ENCODE measurements at regions not wholly inside any gene's neighbourhood (a gene's known extent, or its start where the extent isn't known, plus 50 kb on each side); places are given as distances from the start of the nearest gene placed in this dataset.

DNA sequence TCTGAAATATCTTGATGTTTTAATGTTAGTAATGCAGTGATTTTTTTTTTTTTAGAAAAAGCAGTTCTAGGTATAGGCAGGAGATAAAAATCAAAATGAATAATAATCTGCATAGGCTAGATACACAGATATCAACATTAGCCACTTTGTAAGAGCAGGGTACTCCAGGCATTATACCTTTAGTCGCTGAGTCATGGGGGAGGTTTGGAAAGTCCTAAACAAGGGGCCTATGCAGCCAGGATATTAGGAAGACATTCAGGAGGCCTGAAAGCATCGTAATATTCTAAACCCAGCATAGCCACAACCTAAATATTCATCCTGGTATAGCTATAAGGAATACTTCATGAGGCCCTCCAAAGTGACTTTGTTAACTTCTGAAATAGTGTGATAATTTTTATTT lies 258.1 kb upstream of the NECTIN3 start:
- H3K4me1 ChIP-seq (ENCODE audit: control insufficient read depth, insufficient read depth, low read length), result no peaks in the 10 kb centered on the region
- no peak overlapping the region for H3K27ac ChIP-seq (ENCODE audit: low read length)
- no peaks in the 10 kb centered on the region for H3K27me3 ChIP-seq (ENCODE audit: control insufficient read depth in 1 of 2, insufficient read depth in 2 of 2, low read length in 2 of 2)
- no peak overlapping the region for H3K9ac ChIP-seq (ENCODE audit: low read length in 2 of 2)
- no peaks in the 10 kb centered on the region for H3K36me3 ChIP-seq (ENCODE audit: control insufficient read depth in 2 of 2, insufficient read depth in 2 of 2, low read length in 2 of 2)
- no peaks in the 10 kb centered on the region for H3K9me3 ChIP-seq (ENCODE audit: control insufficient read depth in 2 of 2, low read length in 2 of 2)
- H3K4me3 ChIP-seq (ENCODE audit: low read length in 2 of 2), result no peak overlapping the region

DNA sequence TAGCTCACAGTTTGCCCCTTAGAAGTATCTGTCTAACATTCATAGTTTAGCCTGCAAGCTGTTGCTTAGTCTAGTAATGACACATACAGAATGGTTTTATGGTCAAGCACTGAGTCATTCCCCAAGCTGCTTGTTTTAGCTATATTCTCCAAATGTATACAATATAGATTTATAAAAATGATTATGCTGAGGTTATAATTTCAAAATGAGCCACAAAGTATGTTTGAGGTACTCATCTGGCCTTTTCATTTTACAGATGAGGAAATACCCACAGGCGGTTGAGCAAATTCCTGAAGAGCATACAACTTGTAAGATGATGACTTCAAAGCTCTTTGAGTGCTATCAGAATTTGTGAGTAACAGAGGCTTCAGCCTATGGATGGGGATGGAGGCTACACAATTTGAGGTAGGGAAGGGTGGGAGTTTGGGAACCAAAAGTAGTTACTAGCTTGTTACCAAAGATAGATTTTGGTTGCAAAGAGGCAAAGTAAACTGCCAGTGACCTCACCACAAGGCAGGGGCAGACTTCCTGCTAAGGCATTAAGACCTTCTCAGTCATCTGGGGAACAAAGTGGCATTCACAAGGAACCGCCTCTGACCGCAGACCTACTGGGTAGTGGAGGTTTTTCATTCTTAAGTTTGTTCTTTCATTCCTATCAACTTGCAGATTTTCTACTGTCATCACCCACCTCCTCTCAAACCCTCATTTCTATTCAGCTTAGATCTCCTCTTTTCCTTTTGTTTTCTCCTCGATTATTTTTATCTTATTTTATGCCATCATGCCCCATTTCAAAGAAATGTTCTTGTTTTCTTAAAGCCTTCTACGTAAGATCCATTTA lies 257.2 kb upstream of the NECTIN3 start:
- no peaks in the 10 kb centered on the region for H3K36me3 ChIP-seq (ENCODE audit: control insufficient read depth in 2 of 2, insufficient read depth in 2 of 2, low read length in 2 of 2)
- no peaks in the 10 kb centered on the region for H3K9me3 ChIP-seq (ENCODE audit: control insufficient read depth in 2 of 2, low read length in 2 of 2)
- no peaks in the 10 kb centered on the region for H3K4me1 ChIP-seq (ENCODE audit: control insufficient read depth, insufficient read depth, low read length)
- no peaks in the 10 kb centered on the region for H3K27me3 ChIP-seq (ENCODE audit: control insufficient read depth in 1 of 2, insufficient read depth in 2 of 2, low read length in 2 of 2)
- no peak overlapping the region for H3K9ac ChIP-seq (ENCODE audit: low read length in 2 of 2)
- no peak overlapping the region for H3K4me3 ChIP-seq (ENCODE audit: low read length in 2 of 2)
- H3K27ac ChIP-seq (ENCODE audit: low read length), result no peak overlapping the region

DNA sequence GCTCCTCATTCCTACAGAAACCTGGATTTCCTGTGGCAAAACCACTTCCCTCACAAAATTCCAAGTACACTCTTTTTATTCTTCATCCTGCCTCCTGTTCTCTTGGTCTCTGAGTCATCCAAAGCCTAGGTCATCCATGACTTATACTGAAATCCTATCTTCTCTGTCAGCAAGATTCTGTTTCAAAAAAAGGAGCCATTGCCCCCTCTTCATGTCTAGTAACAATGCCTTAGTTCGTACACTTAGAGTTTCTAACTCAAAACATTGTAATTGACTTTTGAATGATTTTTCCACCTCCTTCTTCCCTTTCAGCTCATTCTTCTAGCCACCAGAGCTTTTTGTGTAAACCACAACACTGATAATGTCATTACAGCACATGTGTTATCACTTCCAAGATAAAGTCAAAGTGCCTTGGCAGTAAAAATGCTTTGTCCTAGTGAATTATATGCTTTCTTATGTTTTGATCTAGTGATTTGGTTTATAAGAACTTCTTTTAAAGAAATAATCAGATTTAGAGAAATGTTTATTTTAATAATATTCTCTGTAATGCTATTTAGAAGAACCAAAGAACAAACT lies 256.5 kb upstream of the NECTIN3 start:
- H3K9ac ChIP-seq (ENCODE audit: low read length in 2 of 2), result no peak overlapping the region
- H3K4me1 ChIP-seq (ENCODE audit: control insufficient read depth, insufficient read depth, low read length), result no peaks in the 10 kb centered on the region
- no peaks in the 10 kb centered on the region for H3K36me3 ChIP-seq (ENCODE audit: control insufficient read depth in 2 of 2, insufficient read depth in 2 of 2, low read length in 2 of 2)
- H3K27ac ChIP-seq (ENCODE audit: low read length), result no peak overlapping the region
- no peaks in the 10 kb centered on the region for H3K9me3 ChIP-seq (ENCODE audit: control insufficient read depth in 2 of 2, low read length in 2 of 2)
- H3K27me3 ChIP-seq (ENCODE audit: control insufficient read depth in 1 of 2, insufficient read depth in 2 of 2, low read length in 2 of 2), result no peaks in the 10 kb centered on the region
- no peak overlapping the region for H3K4me3 ChIP-seq (ENCODE audit: low read length in 2 of 2)

DNA sequence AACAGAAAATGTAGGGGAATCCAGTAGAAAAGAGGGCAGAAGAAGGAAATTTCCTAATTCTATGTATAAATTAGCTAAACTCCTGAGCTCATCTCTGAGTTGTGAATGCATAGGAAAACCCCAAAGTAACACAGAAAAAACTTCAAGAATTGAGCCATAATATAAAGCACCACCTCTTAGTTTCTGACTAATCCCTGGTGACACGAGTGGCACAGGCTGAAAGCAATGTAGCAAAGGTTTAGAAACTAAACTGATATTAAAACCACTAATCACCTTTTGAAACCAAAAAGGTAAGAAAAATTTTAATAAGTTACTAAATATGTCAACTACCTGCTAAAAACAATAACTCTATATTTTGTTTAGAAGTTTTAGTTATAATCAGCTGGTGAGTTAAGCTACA lies 255.6 kb upstream of the NECTIN3 start:
- no peaks in the 10 kb centered on the region for H3K4me1 ChIP-seq (ENCODE audit: control insufficient read depth, insufficient read depth, low read length)
- H3K9ac ChIP-seq (ENCODE audit: low read length in 2 of 2), result no peak overlapping the region
- no peaks in the 10 kb centered on the region for H3K36me3 ChIP-seq (ENCODE audit: control insufficient read depth in 2 of 2, insufficient read depth in 2 of 2, low read length in 2 of 2)
- no peaks in the 10 kb centered on the region for H3K27me3 ChIP-seq (ENCODE audit: control insufficient read depth in 1 of 2, insufficient read depth in 2 of 2, low read length in 2 of 2)
- no peak overlapping the region for H3K27ac ChIP-seq (ENCODE audit: low read length)
- no peak overlapping the region for H3K4me3 ChIP-seq (ENCODE audit: low read length in 2 of 2)
- no peaks in the 10 kb centered on the region for H3K9me3 ChIP-seq (ENCODE audit: control insufficient read depth in 2 of 2, low read length in 2 of 2)

DNA sequence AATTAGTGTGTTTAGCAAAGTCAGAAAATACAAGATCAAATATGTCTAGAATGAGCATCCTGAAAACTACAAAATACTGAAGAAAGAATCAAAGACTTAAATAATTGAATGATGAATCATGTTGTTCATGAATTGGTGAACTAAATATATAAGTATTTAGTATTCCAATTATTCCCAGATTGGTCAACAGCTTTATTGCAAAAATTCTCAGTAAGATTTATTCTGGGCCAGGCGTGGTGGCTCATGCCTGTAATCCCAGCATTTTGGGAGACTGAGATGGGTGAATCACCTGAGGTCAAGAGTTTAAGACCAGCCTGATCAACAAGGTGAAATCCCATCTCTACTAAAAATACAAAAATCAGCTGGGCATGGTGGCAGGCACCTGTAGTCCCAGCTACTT lies 250.0 kb upstream of the NECTIN3 start:
- no peaks in the 10 kb centered on the region for H3K9me3 ChIP-seq (ENCODE audit: control insufficient read depth in 2 of 2, low read length in 2 of 2)
- H3K27ac ChIP-seq (ENCODE audit: low read length), result no peak overlapping the region
- H3K4me3 ChIP-seq (ENCODE audit: low read length in 2 of 2), result no peak overlapping the region
- H3K4me1 ChIP-seq (ENCODE audit: control insufficient read depth, insufficient read depth, low read length), result no peaks in the 10 kb centered on the region
- no peaks in the 10 kb centered on the region for H3K27me3 ChIP-seq (ENCODE audit: control insufficient read depth in 1 of 2, insufficient read depth in 2 of 2, low read length in 2 of 2)
- no peaks in the 10 kb centered on the region for H3K36me3 ChIP-seq (ENCODE audit: control insufficient read depth in 2 of 2, insufficient read depth in 2 of 2, low read length in 2 of 2)
- H3K9ac ChIP-seq (ENCODE audit: low read length in 2 of 2), result no peak overlapping the region

DNA sequence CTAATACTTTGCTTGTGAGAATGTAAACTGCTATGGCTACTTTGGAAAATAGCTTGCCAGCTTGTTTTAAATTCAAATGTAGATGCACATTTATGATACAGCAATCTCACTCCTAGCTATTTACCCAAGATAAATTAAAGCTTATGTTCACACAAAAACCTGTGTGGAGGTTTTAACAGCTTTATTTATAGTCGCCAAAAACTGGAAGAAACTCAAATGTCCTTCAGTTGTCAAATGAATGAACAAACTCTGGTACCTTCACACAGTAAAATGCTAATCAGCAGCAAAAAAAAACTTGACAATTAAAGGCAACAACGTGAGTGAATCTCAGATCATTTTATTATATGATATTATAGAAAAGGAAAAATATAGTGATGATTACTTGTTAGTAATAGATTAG lies 248.6 kb upstream of the NECTIN3 start:
- Histone ChIP-seq H3K36me3 (ENCODE audit: control insufficient read depth in 2 of 2, insufficient read depth in 2 of 2, low read length in 2 of 2) (no peaks in the 10 kb centered on the region), H3K9me3 (ENCODE audit: control insufficient read depth in 2 of 2, low read length in 2 of 2) (no peaks in the 10 kb centered on the region), H3K4me3 (ENCODE audit: low read length in 2 of 2) (no peak overlapping the region), H3K27ac (ENCODE audit: low read length) (no peak overlapping the region), H3K4me1 (ENCODE audit: control insufficient read depth, insufficient read depth, low read length) (no peaks in the 10 kb centered on the region), H3K9ac (ENCODE audit: low read length in 2 of 2) (no peak overlapping the region), H3K27me3 (ENCODE audit: control insufficient read depth in 1 of 2, insufficient read depth in 2 of 2, low read length in 2 of 2) (no peaks in the 10 kb centered on the region)

DNA sequence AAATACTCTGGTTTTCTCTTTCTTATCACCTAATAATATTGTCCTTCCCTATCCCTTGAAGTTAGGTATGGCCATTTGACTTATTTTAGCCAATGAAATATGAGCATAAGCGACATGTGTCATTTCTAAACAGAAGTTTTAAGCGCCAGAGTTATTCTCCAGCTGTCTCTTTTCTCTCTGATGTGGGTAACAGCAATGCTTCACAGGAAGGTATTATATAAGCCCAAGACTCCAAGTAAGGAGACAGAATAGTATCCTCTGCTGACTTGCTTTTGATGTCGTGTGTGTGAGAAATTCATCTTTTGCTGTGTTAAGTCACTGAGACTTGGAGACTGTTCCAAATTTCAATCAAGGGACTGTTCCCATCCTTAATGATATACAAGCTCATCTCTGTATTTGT lies 224.6 kb upstream of the NECTIN3 start:
- Histone ChIP-seq H3K36me3 (ENCODE audit: control insufficient read depth in 2 of 2, insufficient read depth in 2 of 2, low read length in 2 of 2) (no peaks in the 10 kb centered on the region), H3K9ac (ENCODE audit: low read length in 2 of 2) (no peak overlapping the region), H3K27me3 (ENCODE audit: control insufficient read depth in 1 of 2, insufficient read depth in 2 of 2, low read length in 2 of 2) (no peaks in the 10 kb centered on the region), H3K27ac (ENCODE audit: low read length) (no peak overlapping the region), H3K4me3 (ENCODE audit: low read length in 2 of 2) (no peak overlapping the region), H3K4me1 (ENCODE audit: control insufficient read depth, insufficient read depth, low read length) (no peaks in the 10 kb centered on the region), H3K9me3 (ENCODE audit: control insufficient read depth in 2 of 2, low read length in 2 of 2) (no peaks in the 10 kb centered on the region)

DNA sequence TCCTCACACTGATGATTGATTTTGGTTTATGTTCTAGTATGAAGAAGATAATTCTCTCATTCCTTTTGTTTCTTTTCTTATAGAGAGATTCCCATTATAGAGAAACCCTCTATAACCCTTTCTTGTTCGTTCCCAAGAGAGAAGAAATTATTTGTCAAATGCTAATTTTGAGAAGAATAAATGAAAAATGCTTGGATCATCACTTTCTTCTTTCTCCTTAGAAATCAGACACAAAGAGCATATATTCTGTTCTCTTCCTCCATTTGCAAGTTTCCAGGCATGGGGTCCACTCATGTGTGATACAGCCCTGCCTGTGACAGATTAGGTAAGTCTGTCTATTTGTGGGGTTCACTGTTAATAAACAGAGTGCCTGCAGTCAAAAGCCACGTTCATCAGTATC lies 222.6 kb upstream of the NECTIN3 start:
- H3K27me3 ChIP-seq (ENCODE audit: control insufficient read depth in 1 of 2, insufficient read depth in 2 of 2, low read length in 2 of 2), result no peaks in the 10 kb centered on the region
- H3K36me3 ChIP-seq (ENCODE audit: control insufficient read depth in 2 of 2, insufficient read depth in 2 of 2, low read length in 2 of 2), result no peaks in the 10 kb centered on the region
- H3K9ac ChIP-seq (ENCODE audit: low read length in 2 of 2), result no peak overlapping the region
- H3K4me3 ChIP-seq (ENCODE audit: low read length in 2 of 2), result no peak overlapping the region
- H3K9me3 ChIP-seq (ENCODE audit: control insufficient read depth in 2 of 2, low read length in 2 of 2), result no peaks in the 10 kb centered on the region
- no peak overlapping the region for H3K27ac ChIP-seq (ENCODE audit: low read length)
- H3K4me1 ChIP-seq (ENCODE audit: control insufficient read depth, insufficient read depth, low read length), result no peaks in the 10 kb centered on the region

DNA sequence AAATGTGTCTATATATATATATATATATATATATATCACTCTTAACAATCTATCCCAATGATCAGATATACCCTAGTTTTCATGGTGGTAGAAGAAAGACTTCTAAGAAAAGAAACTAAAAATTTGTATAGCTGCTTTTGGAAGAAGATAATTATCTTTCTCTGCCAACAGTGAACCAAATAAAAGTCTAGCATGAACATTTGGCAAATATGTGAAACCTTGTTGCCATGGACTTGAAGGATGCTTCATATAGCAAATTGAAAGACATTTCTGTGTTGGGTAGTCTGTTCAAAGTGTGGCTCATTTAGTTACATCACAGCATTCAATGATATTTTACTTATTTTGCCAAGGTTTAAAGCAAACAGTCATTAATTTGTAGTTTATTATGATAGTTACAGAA lies 219.9 kb upstream of the NECTIN3 start:
- Histone ChIP-seq H3K27ac (ENCODE audit: low read length) (no peak overlapping the region), H3K9ac (ENCODE audit: low read length in 2 of 2) (no peak overlapping the region), H3K4me1 (ENCODE audit: control insufficient read depth, insufficient read depth, low read length) (no peaks in the 10 kb centered on the region), H3K9me3 (ENCODE audit: control insufficient read depth in 2 of 2, low read length in 2 of 2) (no peaks in the 10 kb centered on the region), H3K4me3 (ENCODE audit: low read length in 2 of 2) (no peak overlapping the region), H3K36me3 (ENCODE audit: control insufficient read depth in 2 of 2, insufficient read depth in 2 of 2, low read length in 2 of 2) (no peaks in the 10 kb centered on the region), H3K27me3 (ENCODE audit: control insufficient read depth in 1 of 2, insufficient read depth in 2 of 2, low read length in 2 of 2) (no peaks in the 10 kb centered on the region)

DNA sequence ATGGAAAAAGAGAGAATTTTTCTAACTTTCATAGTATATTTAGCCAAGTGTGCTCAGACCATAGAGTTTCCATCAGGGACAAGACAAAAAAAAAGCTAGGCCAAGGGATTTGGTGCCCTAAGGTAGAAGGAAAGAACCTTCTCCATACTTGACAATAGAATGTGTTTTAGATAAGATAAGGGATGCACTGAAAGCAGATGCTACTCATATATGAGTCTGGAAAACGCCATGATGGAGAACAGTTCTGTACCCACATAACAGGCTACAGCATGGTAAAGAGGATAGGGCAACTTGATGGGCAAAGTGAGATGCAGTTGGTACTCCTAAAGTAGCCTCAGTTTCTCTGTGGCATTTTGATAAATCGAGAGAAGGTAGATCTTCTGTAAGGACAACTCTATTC lies 216.4 kb upstream of the NECTIN3 start:
- Histone ChIP-seq H3K27me3 (ENCODE audit: control insufficient read depth in 1 of 2, insufficient read depth in 2 of 2, low read length in 2 of 2) (no peaks in the 10 kb centered on the region), H3K9me3 (ENCODE audit: control insufficient read depth in 2 of 2, low read length in 2 of 2) (no peaks in the 10 kb centered on the region), H3K4me3 (ENCODE audit: low read length in 2 of 2) (no peak overlapping the region), H3K4me1 (ENCODE audit: control insufficient read depth, insufficient read depth, low read length) (no peaks in the 10 kb centered on the region), H3K9ac (ENCODE audit: low read length in 2 of 2) (no peak overlapping the region), H3K36me3 (ENCODE audit: control insufficient read depth in 2 of 2, insufficient read depth in 2 of 2, low read length in 2 of 2) (no peaks in the 10 kb centered on the region), H3K27ac (ENCODE audit: low read length) (no peak overlapping the region)

DNA sequence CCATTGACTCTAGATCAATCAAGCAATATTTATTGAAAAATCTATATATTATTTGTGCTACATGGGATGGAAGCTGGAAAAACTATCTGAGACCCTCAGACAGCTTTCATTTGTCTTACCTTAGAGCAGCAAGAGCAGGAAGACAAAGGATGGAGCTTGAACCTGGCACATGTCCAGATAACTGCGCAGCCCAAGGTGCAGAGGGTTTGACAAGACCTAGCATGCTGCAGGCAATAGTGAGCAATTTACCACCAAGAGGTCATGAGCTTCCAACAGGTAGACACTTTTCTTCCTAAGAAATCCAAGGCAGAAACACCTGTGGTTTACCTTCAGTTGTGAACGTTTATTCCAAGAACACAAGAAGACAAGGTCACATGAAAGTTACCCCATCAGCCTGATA lies 214.7 kb upstream of the NECTIN3 start:
- Histone ChIP-seq H3K9ac (ENCODE audit: low read length in 2 of 2) (no peak overlapping the region), H3K9me3 (ENCODE audit: control insufficient read depth in 2 of 2, low read length in 2 of 2) (no peaks in the 10 kb centered on the region), H3K36me3 (ENCODE audit: control insufficient read depth in 2 of 2, insufficient read depth in 2 of 2, low read length in 2 of 2) (no peaks in the 10 kb centered on the region), H3K4me1 (ENCODE audit: control insufficient read depth, insufficient read depth, low read length) (no peaks in the 10 kb centered on the region), H3K27me3 (ENCODE audit: control insufficient read depth in 1 of 2, insufficient read depth in 2 of 2, low read length in 2 of 2) (no peaks in the 10 kb centered on the region), H3K27ac (ENCODE audit: low read length) (no peak overlapping the region), H3K4me3 (ENCODE audit: low read length in 2 of 2) (no peak overlapping the region)

All from stomach smooth muscle (tissue), 2 donors.